Nephron progenitor cell (in vitro differentiated cells): ENCODE measurements at regions not wholly inside any gene's neighbourhood (a gene's known extent, or its start where the extent isn't known, plus 50 kb on each side); places are given as distances from the start of the nearest gene placed in this dataset.

ENCODE experiments used
- DNase-seq: peaks from one replicate; pipeline ENCODE4 v3.0.0; 2021
- H3K27ac Mint-ChIP-seq: 2 replicates; pipeline ENCODE4 v1.8.0; 2021; ENCODE audit warnings: mild to moderate bottlenecking, moderate library complexity, mixed read lengths
- H3K27me3 Mint-ChIP-seq: 2 replicates; pipeline ENCODE4 v1.8.0; 2021; ENCODE audit warnings: mild to moderate bottlenecking, low read depth, mixed read lengths; ENCODE audit not compliant: poor library complexity
- H3K36me3 Mint-ChIP-seq: 2 replicates; pipeline ENCODE4 v1.8.0; 2021; ENCODE audit warnings: low read depth, mixed read lengths
- H3K4me1 Mint-ChIP-seq: 2 replicates; pipeline ENCODE4 v1.8.0; 2021; ENCODE audit warnings: mixed read lengths
- H3K4me3 Mint-ChIP-seq: 2 replicates; pipeline ENCODE4 v1.8.0; 2021; ENCODE audit warnings: mild to moderate bottlenecking, moderate library complexity, mixed read lengths
- H3K9me3 Mint-ChIP-seq: 2 replicates; pipeline ENCODE4 v1.8.0; 2021; ENCODE audit warnings: mild to moderate bottlenecking, moderate library complexity, mixed read lengths
- TF ChIP-seq, protein P1 (sequence below): fragments of 200-600 bp; sonication (generic); IDR thresholded peaks from 2 replicates; pipeline ENCODE4 v1.5.0; 2021; ENCODE audit warnings: antibody characterized with exemption

- H3K9me3 Mint-ChIP-seq = no peaks in the 10 kb centered on the region
- TF ChIP-seq, protein P1, sequence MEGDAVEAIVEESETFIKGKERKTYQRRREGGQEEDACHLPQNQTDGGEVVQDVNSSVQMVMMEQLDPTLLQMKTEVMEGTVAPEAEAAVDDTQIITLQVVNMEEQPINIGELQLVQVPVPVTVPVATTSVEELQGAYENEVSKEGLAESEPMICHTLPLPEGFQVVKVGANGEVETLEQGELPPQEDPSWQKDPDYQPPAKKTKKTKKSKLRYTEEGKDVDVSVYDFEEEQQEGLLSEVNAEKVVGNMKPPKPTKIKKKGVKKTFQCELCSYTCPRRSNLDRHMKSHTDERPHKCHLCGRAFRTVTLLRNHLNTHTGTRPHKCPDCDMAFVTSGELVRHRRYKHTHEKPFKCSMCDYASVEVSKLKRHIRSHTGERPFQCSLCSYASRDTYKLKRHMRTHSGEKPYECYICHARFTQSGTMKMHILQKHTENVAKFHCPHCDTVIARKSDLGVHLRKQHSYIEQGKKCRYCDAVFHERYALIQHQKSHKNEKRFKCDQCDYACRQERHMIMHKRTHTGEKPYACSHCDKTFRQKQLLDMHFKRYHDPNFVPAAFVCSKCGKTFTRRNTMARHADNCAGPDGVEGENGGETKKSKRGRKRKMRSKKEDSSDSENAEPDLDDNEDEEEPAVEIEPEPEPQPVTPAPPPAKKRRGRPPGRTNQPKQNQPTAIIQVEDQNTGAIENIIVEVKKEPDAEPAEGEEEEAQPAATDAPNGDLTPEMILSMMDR = no peak
- DNase-seq = no peak
- peaks cover 44% of the 10 kb centered on the region for H3K27me3 Mint-ChIP-seq
- peaks cover 46% of the 10 kb centered on the region for H3K4me1 Mint-ChIP-seq
- no peak overlapping the region for H3K27ac Mint-ChIP-seq
- no peak overlapping the region for H3K4me3 Mint-ChIP-seq
- H3K36me3 Mint-ChIP-seq = no peaks in the 10 kb centered on the region
Measured at GRCh38 chr11:64441127-64441526, 82.2 kb downstream of the RPS6KA4 start.

GRCh38 chr11:64443001-64443400 is 84.0 kb downstream of the RPS6KA4 start:
- Mint-ChIP-seq H3K27me3 (peaks cover 51% of the 10 kb centered on the region), H3K4me3 (no peak overlapping the region), H3K4me1 (peaks cover 45% of the 10 kb centered on the region), H3K9me3 (no peaks in the 10 kb centered on the region), H3K27ac (no peak overlapping the region), H3K36me3 (no peaks in the 10 kb centered on the region)
- no peak for DNase-seq
- TF ChIP-seq, protein P1 = no peak

- no peak overlapping the region for H3K4me3 Mint-ChIP-seq
- H3K27ac Mint-ChIP-seq = no peak overlapping the region
- H3K4me1 Mint-ChIP-seq = peaks cover 53% of the 10 kb centered on the region
- H3K36me3 Mint-ChIP-seq = no peaks in the 10 kb centered on the region
- H3K27me3 Mint-ChIP-seq = peaks cover 68% of the 10 kb centered on the region
- DNase-seq = peak; percentile 22
- H3K9me3 Mint-ChIP-seq = no peaks in the 10 kb centered on the region
- TF ChIP-seq, protein P1 = no peak
Measured at GRCh38 chr11:64444838-64445441, 86.0 kb downstream of the RPS6KA4 start.

- Mint-ChIP-seq H3K27me3 (peaks cover 66% of the 10 kb centered on the region), H3K27ac (no peak overlapping the region), H3K9me3 (no peaks in the 10 kb centered on the region), H3K4me3 (no peak overlapping the region), H3K36me3 (no peaks in the 10 kb centered on the region), H3K4me1 (peaks cover 53% of the 10 kb centered on the region)
- no peak for DNase-seq
- TF ChIP-seq, protein P1 = no peak
Measured at GRCh38 chr11:64445651-64446050, 86.7 kb downstream of the RPS6KA4 start.

- TF ChIP-seq, protein P1 = no peak
- H3K36me3 Mint-ChIP-seq = no peaks in the 10 kb centered on the region
- H3K27ac Mint-ChIP-seq = no peak overlapping the region
- peak overlapping the region; percentile 50 for H3K4me3 Mint-ChIP-seq
- H3K4me1 Mint-ChIP-seq = peaks cover 48% of the 10 kb centered on the region
- H3K9me3 Mint-ChIP-seq = no peaks in the 10 kb centered on the region
- H3K27me3 Mint-ChIP-seq = peaks cover 65% of the 10 kb centered on the region
- peak; percentile 26 for DNase-seq
Measured at GRCh38 chr11:64447831-64448598, 89.1 kb downstream of the RPS6KA4 start.
